ENCODE measurements at regions not wholly inside any gene's neighbourhood (a gene's known extent, or its start where the extent isn't known, plus 50 kb on each side); places are given as distances from the start of the nearest gene placed in this dataset.
"Not testable (repeated sequence)": the region's sequence is repeated elsewhere in the genome, so short reads cannot be mapped to it uniquely, and the experiment has no call there.

DNA sequence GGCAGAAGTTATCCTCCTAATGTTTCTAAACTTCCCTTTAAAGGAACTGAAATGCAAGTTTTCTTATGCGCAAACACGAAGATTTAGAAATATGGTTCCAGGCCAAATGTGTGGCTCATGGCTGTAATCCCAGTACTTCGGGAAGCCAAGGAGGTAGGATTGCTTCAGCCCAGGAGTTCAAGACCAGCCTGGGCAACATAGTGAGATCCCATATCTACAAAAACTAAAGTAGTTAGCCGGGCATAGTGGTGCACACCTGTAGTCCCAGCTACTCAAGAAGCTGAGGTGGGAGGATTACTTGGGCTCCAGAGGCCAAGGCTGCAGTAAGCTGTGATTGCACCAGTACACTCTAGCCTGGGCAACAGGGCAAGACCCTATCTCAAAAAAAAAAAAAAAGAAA, 95.8 kb upstream of the SCAF8 start:
- no peak for DNase-seq (ENCODE audit: low spot score)

DNA sequence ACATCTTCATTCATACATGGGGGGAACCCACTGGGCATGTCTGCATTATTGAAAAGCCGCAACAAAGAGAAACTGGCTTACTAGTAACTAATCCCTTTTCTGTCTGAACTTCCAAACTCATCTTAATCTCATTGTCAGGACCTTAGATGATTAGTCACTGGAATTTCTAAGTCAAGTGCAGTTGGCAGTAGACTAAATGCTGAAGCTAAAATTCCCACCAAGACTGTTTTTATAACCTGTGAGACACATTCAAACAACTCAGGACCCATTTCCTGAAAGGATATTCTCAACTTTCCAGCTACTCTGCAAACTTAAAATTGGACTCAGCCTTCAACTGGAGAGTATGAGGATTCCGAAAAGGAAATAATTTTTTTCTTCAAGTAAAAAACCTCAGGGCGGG, 94.8 kb upstream of the SCAF8 start:
- DNase-seq (ENCODE audit: low spot score) = no peak

DNA sequence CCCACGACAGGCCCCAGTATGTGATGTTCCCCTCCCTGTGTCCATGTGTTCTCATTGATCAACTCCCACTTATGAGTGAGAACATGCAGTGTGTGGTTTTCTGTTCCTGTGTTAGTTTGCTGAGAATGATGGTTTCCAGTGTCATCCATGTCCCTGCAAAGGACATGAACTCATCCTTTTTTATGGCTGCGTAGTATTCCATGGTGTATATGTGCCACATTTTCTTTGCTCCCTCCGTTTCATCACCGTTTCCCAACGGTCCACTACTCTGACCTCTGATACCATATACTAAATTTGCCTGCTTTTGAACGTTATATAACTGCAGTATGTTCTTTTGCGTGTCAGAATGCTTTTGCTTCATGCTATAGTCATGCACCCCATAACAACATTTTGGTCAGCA, 94.0 kb upstream of the SCAF8 start:
- not testable (repeated sequence) for DNase-seq (ENCODE audit: low spot score)

DNA sequence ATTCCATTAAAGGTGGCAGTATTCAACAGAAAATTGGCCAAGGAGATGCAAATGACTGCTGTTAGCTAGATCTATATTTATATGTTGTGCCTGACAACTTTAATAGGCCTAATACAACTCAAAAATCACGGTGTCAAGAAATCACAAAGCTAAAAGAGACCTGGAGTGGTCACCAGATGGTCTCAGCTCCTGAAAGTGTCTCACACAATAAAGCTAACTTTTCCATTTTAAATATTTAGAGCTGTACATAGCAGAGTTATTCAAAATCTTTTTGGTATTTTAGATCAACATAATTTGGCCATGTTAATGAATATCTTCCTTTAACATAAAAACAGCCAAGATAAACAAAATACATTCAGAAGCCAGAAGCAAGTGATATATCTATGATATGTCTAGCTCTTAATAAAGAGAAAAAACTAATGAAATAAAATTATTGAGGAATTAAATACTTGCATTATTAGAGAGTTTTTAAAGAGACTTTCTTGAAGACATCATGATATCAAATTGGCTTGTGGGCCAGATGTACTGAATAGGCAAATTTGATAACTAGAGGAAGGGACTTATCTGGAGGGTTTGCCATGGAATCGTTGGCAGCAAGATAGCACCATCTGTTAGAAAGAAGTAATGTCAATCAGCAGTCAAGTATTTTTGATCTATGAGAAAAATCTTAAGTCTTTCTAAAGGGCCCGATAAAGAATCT, 84.9 kb upstream of the SCAF8 start:
- no peak for DNase-seq (ENCODE audit: low spot score)

DNA sequence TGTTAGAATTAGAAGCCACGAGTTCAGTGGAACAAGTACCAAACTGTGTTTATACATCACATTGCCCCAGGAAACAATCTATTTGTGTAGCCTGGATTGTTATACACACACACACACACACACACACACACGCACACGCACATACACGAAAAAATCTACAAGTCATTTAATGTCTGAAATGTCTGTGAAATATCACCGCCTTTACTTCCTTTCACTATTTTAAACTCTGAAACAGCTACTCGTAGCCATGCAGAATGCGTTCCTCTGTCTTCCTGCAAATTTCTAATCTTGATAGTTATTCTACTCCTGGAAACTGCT, 84.4 kb upstream of the SCAF8 start:
- no peak for DNase-seq (ENCODE audit: low spot score)

DNA sequence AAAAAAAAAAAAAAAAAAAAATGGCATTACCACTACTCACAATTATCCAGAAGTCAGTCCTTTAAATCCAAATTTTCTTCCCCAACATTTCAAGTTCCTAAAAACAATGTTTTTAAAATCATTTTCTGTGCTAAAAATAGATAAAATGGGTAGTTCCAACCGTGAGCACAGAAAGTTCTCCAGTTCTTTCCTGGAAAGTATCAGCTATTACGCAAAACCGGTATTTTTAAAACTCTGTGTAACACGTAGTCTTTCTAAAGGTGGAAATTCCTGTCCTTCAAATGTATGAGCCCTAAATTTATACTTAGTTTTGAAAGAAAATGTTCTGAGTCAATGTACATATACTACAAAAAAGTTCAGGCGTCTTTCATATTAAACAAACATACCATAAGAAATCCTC, 83.5 kb upstream of the SCAF8 start:
- DNase-seq (ENCODE audit: low spot score) = no peak

DNA sequence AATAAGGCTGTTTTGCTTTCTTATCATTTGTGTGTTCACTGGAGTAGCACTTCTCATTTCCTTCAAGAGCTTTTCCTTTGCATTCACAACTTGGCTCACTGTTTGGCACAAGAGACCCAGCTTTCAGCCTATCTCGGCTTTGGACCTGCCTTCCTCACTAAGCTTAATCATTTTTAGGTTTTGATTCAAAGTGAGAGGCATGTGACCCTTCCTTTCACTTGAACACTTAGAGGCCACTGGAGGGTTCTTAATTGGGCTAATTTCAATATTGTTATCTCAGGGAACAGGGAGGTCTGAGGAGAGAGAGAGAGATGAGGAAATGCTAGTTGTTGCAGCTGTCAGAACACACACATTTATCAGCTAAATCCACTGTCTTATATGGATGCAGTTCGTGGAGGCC, 82.9 kb upstream of the SCAF8 start:
- DNase-seq (ENCODE audit: low spot score) = no peak

DNA sequence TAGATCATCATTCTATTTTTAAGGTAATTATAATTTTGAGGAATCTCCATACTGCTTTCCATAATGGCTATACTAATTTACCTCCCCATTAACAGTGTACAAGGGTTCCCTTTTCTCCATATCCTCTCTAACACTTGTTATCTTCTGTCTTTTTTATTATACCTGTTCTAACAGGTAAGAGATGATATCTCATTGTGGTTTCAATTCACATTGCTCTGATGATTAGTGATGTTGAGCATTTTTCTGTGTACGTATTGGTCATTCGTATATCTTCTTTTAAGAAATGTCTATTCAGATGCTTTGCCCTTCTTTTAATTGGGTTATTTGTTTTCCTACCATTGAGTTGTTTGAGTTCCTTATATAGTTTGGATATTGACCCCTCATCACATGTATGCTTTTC, 81.6 kb upstream of the SCAF8 start:
- no peak for DNase-seq (ENCODE audit: low spot score)

DNA sequence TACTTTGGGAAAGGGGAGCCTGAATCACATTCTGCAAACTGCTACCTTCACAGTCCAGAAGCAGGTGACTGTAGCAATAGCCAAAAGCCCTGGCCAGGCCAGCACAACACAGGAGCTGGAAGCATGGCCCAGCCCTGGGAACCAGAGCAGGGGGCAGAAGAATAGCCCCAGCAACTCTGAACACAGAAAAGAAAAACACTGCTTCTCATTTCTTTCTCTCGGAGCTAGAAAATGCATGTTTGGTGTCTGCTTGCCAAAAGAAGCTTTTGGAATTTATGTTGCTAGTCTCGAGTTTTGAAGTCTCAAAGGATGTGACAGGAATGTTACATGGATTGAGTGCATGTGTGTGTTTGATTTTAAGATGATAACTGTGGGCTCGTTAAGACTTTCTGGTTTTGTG, 79.8 kb upstream of the SCAF8 start:
- DNase-seq (ENCODE audit: low spot score) = no peak

DNA sequence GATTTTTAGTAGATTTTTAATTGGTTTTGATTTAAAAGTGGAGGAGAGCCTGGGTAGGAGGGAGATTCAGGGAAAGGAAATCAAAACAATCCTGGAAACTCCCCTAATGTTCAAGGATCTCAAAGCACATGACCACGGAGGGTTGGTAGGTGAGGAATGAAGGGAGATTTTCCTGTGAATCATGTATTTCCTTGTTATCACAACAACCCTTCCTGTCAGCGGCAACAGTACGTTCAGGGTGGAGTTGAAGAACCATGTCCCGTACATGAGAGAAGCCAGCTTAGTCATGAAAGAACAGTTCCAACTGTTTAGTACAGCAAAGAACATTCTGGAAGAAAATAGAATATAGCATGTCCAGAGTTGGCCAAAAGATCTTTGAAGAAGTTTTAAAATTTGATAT, 79.4 kb upstream of the SCAF8 start:
- no peak for DNase-seq (ENCODE audit: low spot score)

DNA sequence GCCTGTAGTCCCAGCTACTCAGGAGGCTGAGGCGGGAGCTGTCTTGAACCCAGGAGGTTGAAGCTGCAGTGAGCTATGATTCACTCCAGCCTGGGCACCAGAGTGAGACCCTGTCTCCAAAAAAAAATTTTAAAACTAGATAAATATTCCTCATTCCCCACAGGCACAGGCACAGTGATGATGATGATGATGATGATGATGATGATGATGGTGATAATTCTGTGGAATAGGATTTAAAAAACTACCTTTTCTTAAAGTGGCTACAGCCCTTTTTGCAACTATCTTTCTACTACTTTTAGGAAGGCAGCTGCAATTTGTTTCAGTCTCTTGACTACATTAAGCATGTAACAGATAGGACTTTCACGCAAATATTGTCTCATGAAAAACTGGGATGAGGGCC, 76.6 kb upstream of the SCAF8 start:
- no peak for DNase-seq (ENCODE audit: low spot score)

DNA sequence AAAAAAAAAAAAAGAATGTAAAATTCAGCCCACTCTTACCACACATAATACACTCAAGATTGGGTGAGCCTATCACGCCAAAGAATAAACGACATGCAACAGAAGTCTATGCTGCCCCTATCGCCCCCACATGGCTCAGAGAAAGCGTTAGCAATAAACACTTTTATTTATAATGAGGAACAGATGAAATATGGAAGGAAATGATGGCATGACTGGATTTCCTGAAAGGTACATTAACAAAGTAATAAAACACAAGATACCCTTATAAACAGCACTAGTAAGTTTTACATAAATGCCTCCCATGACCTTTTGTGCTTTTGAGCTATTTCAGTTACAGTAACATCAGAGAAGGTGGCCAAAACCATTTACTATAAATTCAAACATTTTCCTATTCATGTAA, 71.4 kb upstream of the SCAF8 start:
- no peak for DNase-seq (ENCODE audit: low spot score)

DNA sequence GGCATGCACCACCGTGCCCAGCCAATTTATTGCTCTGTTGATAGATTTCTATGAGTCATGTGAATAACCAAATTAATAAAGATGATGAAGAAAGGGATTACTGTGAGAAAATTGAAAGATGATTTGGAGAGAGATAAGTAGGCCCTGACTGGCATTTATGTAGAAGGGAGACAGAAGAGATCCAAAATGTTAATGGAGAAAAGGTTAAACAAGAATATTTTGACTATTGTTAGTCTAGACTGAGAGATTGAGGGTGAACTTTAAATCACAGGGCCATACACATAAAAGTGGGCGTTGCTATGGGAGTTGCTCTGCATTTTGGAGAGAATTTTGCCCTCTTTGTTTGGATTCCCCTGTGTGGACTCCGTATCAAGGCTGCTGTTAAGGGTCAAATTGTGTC, 68.9 kb upstream of the SCAF8 start:
- DNase-seq (ENCODE audit: low spot score) = no peak

DNA sequence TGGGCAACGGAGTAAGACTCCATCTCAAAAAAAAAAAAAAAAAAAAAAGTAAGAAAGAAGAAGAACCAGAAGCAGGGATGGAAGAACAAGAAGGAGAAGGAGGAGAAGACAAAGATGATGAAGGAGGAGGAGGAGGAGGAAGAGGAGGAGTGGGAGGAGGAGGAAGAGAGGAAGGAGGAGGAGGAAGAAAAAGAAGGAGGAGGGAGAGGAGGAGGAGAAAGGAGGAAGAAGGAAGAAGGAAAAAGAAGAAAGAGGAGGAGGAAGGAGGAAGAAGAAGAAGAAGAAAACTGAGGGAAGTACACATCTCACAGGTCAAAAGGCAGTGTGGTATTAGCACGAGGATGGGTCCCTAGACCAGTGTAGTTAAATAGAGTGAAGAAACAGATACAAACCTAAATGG, 65.1 kb upstream of the SCAF8 start:
- no peak for DNase-seq (ENCODE audit: low spot score)

DNA sequence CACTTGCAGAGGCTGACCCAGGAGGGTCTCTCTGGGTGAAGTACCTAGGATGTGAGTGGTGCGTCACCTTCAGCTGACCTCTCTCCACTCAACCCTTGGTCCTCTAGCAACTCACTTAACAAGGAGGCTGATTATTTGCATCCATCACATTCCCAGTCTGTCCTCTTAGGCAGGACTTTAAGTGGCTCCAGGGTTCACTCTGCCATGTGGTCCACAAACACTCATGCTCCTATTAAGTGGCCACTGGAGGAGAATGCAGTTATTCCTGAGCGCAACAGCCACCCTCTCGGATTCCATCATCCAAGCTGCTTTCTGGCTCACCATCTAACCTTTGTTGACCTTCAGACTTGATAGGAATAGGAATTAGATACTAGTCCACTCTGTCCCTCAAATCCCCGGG, 61.1 kb upstream of the SCAF8 start:
- DNase-seq (ENCODE audit: low spot score) = no peak

DNA sequence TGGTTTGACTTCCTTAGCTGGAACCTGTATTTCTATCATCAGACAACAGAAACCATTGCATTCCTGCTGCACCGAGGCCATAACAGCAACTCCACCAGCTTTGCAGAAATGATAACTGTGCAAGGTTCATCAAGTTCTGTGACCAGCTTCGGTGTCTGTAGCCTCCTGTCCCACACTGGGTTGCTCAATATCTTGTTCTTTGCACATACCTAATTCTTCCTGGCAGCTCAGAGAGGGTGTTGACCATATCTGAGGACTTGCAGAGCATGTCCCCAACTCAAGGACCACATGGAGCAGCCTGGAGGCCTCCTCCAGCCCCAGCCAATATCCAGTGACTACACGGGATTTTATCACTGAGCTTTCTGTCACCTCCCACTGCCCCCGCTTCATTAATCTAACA, 59.3 kb upstream of the SCAF8 start:
- peak; percentile 24 for DNase-seq (ENCODE audit: low spot score)

DNA sequence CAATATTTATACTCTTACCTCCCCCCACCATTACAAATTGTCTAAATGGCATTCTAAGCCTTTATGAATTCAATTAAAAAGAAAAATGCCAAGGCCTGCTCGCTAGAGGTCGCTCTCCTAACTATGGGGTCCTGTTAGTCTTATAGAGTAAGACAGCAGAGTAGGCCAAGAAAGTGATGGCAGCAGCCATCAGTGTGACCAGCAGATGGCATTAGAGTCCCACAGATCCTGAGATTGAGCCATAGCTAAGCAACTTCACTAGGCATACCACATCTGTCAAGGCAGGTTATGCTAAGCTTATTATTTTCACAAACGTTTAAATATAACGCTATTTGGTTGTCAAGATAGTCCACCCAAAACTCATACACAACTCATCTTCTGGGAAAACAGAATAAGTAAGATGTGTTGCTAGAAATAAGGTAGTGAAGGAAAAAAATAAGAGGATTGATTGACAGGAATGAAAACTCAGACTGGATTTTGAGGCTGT, 57.6 kb upstream of the SCAF8 start:
- peak; percentile 96 for DNase-seq (ENCODE audit: low spot score)

DNA sequence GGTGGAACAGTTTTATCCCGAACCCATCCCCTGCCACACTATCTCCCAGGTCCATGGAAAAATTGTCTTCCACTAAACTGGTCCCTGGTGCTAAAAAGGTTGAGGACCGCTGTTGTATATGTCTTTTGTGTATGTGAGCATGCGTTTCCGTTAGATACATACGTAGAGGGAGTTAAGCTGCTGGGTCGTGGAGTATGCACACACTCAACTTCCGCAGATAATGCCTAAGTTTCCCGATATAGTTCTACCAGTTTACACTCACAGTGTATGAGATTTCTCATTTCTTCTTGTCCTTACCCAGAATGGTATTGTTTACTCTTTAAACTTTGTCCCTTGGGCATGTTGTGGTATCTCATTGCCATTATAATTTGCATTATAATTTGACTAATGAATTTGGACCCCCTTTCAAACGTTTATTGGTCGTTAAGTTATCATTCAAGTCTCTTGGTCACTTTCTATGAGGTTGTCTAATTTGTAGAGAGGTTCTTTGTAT, 50.5 kb upstream of the SCAF8 start:
- DNase-seq (ENCODE audit: low spot score) = no peak
